DOHH2 (cell line): ENCODE measurements at regions not wholly inside any gene's neighbourhood (a gene's known extent, or its start where the extent isn't known, plus 50 kb on each side); places are given as distances from the start of the nearest gene placed in this dataset.
"Not testable (repeated sequence)": the region's sequence is repeated elsewhere in the genome, so short reads cannot be mapped to it uniquely, and the experiment has no call there.

Source experiments
- H3F3A ChIP-seq: fragments of 200-600 bp; sonication (generic), shearing (Covaris generic); 2 replicates; pipeline ENCODE4 v1.6.0; 2016; ENCODE audit warnings: antibody characterized with exemption, mild to moderate bottlenecking; ENCODE audit not compliant: control insufficient read depth, insufficient read depth
- H3K27ac ChIP-seq: fragments of 200-600 bp; sonication (generic); 2 replicates; pipeline ENCODE4 v1.5.1; 2014; ENCODE audit warnings: low read depth, mild to moderate bottlenecking, low read length, moderate library complexity
- H3K27me3 ChIP-seq: fragments of 200-600 bp; sonication (generic); 2 replicates; pipeline ENCODE4 v1.6.1; 2014; ENCODE audit warnings: mild to moderate bottlenecking, low read length, mixed read lengths; ENCODE audit not compliant: control insufficient read depth
- H3K36me3 ChIP-seq: fragments of 200-600 bp; sonication (generic); 2 replicates; pipeline ENCODE4 v1.6.1; 2014; ENCODE audit warnings: mild to moderate bottlenecking, low read length, moderate library complexity, mixed read lengths; ENCODE audit not compliant: control insufficient read depth
- H3K4me1 ChIP-seq: fragments of 200-600 bp; sonication (generic); 2 replicates; pipeline ENCODE4 v1.6.1; 2014; ENCODE audit warnings: mild to moderate bottlenecking, low read length, mixed read lengths; ENCODE audit not compliant: control insufficient read depth
- H3K4me2 ChIP-seq: fragments of 200-600 bp; sonication (generic); 2 replicates; pipeline ENCODE4 v1.6.0; 2014; ENCODE audit warnings: mild to moderate bottlenecking, low read length, moderate library complexity
- H3K4me3 ChIP-seq: fragments of 200-600 bp; sonication (generic); 2 replicates; pipeline ENCODE4 v1.5.1; 2014; ENCODE audit warnings: mild to moderate bottlenecking, low read length, mixed read lengths
- H3K79me2 ChIP-seq: fragments of 200-600 bp; sonication (generic); 2 replicates; pipeline ENCODE4 v1.6.1; 2014; ENCODE audit warnings: mild to moderate bottlenecking, low read length, mixed read lengths; ENCODE audit not compliant: control insufficient read depth
- H3K9me2 ChIP-seq: fragments of 200-600 bp; sonication (generic); replicated peaks from 2 replicates; pipeline ENCODE4 v1.6.1; 2014; ENCODE audit warnings: mild to moderate bottlenecking, low read length, mixed read lengths; ENCODE audit not compliant: control insufficient read depth
- H3K9me3 ChIP-seq: fragments of 200-600 bp; sonication (generic); 2 replicates; pipeline ENCODE4 v1.6.1; 2014; ENCODE audit warnings: antibody characterized with exemption, low read length, mixed read lengths; ENCODE audit not compliant: control insufficient read depth, insufficient read depth
- H4K20me1 ChIP-seq: fragments of 200-600 bp; sonication (generic); 2 replicates; pipeline ENCODE4 v1.6.0; 2014; ENCODE audit warnings: low read depth, mild to moderate bottlenecking, antibody characterized with exemption, low read length, moderate library complexity; ENCODE audit not compliant: control insufficient read depth, insufficient read depth

DNA sequence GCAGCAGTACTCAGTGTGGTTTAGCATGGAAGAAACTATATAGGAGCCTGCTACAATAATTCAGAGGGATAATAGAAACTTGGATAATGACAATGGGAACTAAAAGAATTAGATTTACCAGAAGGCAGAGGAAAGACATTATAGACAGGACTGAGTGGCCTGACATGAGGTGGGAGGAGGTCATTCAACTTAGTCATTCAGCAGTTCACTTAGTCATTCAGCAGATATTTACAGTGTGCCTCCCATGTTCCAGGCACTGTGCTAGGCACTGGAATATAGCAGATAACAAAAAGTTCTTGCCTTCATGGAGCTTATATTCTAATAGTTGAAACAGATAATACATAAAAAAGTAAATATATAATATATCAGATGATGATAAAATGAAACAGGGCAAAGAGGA lies 110.9 kb upstream of the IKBKE start:
- H3K27ac ChIP-seq, H3K9me2 ChIP-seq, H3K79me2 ChIP-seq, H3K4me3 ChIP-seq, H3K9me3 ChIP-seq, H3K4me2 ChIP-seq, H4K20me1 ChIP-seq, H3K4me1 ChIP-seq, H3K36me3 ChIP-seq, H3K27me3 ChIP-seq, H3F3A ChIP-seq: not testable (repeated sequence)

DNA sequence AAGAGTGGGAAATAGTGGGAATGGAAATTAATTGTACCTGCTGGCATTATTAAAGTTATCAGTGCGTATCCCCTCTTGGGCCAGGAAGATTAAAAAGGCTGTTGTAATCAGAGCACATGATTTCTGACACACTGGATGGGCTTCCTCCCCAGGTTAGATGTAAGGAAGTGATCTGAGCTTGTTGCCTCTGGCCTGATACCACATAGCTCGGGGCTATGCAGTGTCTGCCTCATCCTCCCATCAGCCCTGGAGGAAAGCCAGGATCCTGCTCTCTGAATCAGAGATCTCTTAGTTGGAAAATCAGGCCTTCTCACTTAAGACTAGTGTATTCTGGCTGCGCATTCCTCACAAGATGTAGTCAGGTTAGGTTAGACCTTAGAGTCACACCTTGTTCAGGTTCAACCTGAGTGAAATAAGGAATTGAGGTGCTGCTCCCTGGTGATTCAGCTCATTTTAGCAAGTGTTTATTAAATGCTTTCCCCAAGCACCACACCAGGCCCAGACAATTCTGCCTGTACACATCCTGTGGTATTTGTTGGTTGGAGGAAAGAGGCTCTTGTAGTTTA lies 108.2 kb upstream of the IKBKE start:
- not testable (repeated sequence) for H3K4me3 ChIP-seq, H3K9me2 ChIP-seq, H4K20me1 ChIP-seq, H3K27me3 ChIP-seq, H3K4me1 ChIP-seq, H3K79me2 ChIP-seq, H3K27ac ChIP-seq, H3K36me3 ChIP-seq, H3K9me3 ChIP-seq, H3K4me2 ChIP-seq, H3F3A ChIP-seq

DNA sequence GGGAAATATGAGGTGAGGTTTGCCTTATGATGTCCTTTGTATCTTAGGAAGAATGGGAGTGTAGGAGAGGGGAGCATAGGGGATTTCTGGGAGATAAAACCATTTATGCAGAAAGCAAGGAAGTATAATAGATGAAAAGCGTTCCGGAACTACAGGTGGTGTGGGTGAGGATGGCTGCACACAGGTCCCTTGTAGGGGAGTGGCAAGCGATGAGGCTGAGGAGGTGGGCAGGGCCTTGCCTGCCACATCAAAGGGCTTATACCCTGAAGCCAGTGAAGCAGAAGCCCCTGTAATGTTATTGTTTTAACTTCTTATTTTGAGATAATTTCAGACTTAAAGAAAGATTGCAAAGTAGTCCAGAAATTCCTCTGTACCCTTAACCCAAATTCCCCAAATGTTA lies 107.3 kb upstream of the IKBKE start:
- H3F3A ChIP-seq, H3K4me2 ChIP-seq, H4K20me1 ChIP-seq, H3K27me3 ChIP-seq, H3K4me1 ChIP-seq, H3K79me2 ChIP-seq, H3K9me2 ChIP-seq, H3K36me3 ChIP-seq, H3K27ac ChIP-seq, H3K4me3 ChIP-seq, H3K9me3 ChIP-seq: not testable (repeated sequence)

DNA sequence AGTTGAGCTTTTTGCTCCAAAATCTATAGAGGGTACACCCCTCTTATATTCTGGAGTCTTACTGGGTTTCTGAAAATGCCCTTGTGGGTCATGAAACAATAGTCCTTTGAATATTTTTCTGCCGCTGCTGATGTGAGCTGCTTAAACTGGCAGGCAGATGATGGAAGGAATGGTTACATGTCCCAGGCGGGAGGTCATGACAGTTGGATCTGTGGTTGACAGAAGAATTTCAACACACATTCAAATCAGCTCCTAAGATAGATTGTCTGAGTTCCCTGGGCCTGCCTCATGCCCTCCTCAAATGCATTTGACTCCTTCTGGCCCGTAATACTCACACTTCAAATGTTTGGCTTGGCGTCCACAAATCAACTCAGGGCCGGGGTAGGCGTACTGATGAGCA lies 105.0 kb upstream of the IKBKE start:
- H3F3A ChIP-seq, H4K20me1 ChIP-seq, H3K36me3 ChIP-seq, H3K9me2 ChIP-seq, H3K4me3 ChIP-seq, H3K4me1 ChIP-seq, H3K27ac ChIP-seq, H3K9me3 ChIP-seq, H3K27me3 ChIP-seq, H3K4me2 ChIP-seq, H3K79me2 ChIP-seq: not testable (repeated sequence)

DNA sequence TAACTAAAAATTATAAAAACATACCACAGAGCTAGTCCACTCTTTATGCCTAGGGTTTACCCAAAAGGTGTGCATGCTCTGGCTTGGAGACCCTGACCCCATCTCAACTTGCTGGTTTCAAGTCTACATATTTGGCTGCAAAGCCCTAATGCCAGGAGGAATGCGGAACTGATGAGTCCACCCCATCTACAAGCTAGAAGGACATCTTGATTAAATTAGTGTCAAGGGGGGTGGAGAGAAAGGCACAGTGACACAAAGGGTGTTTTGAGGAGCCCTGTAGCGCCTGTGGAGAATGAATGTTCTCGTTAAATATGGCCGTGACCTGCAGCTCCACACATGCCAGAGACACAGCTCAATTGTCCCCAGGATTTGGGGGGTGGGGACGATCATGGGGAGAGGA lies 104.1 kb upstream of the IKBKE start:
- not testable (repeated sequence) for H3K4me1 ChIP-seq, H3K9me3 ChIP-seq, H3K36me3 ChIP-seq, H3K27ac ChIP-seq, H3K4me2 ChIP-seq, H3K79me2 ChIP-seq, H3F3A ChIP-seq, H3K4me3 ChIP-seq, H3K9me2 ChIP-seq, H4K20me1 ChIP-seq, H3K27me3 ChIP-seq

DNA sequence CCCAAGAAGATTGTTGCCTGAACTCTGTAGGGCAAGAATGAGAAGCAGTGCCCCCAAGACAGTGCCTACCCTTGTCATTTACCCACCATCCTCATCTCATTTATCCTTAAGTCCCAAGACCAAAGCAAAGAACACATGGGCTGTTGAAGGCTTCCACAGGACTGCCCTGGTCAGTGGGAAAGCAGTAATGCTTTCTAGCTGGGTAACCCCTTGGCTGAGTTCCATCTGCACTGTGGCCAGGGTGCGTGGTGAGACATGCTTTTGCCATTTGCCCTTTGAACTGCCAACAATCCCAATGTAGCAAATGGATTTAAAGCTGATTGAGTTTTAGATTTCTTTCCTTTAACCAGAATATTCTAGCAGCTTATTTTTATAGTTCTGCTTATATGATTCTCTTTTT lies 103.5 kb upstream of the IKBKE start:
- not testable (repeated sequence) for H4K20me1 ChIP-seq, H3K36me3 ChIP-seq, H3K4me1 ChIP-seq, H3K4me3 ChIP-seq, H3K4me2 ChIP-seq, H3K27ac ChIP-seq, H3F3A ChIP-seq, H3K9me3 ChIP-seq, H3K27me3 ChIP-seq, H3K79me2 ChIP-seq, H3K9me2 ChIP-seq

DNA sequence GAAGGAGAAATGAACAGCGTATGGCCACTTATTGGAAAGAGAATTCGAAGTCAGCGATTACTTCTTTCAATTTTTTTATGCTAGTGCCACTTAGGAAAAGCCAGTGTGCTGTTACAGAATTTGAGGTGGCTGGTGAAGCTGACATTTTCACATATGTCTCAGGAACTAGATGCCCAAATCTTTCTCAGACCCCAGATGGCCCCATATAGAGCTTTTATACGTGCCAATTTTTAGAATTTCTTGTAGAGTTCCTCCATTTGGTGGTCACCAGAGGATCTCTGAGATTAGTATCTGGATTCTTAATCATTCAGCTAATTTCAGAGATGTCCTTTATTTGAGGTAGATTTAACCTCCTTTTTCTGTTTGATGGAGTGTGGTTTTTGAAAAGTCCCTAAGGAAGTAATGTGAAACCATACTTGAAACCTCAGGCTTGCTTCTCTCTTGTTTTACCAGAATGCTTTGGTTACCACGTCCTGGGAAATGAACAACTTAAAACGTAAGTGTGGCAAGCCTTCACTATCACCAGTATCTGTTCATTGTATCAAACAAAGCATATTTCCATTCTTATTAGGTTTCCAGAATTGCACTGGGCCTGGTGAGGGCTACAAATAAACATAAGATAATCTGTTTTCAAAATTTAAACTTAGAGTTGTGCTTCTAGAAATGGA lies 102.2 kb upstream of the IKBKE start:
- H3K36me3 ChIP-seq, H3K4me3 ChIP-seq, H3K4me1 ChIP-seq, H3F3A ChIP-seq, H3K27me3 ChIP-seq, H4K20me1 ChIP-seq, H3K9me2 ChIP-seq, H3K79me2 ChIP-seq, H3K27ac ChIP-seq, H3K4me2 ChIP-seq, H3K9me3 ChIP-seq: not testable (repeated sequence)

DNA sequence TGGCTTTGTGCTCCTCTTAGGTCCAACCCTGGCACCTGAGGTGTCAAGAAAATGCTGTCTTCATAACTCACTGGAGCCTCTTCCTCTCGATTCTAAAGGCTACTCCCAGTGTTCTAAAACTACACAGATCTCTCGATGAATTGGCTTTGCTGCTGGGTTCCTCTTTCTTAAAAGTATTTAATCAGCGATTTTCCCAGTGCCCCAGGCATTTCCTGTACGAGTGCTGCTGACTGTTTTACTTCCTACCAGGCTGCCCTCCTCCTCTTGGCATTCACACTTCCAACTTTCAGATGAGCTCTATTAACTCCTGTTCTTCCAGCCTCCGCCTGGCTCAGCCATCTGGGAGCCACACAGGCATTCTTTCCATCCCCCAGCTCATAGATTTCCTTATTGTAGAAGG lies 95.6 kb upstream of the IKBKE start:
- H3K4me1 ChIP-seq, H3K9me3 ChIP-seq, H3K36me3 ChIP-seq, H3K27me3 ChIP-seq, H3K4me3 ChIP-seq, H3K79me2 ChIP-seq, H3F3A ChIP-seq, H4K20me1 ChIP-seq, H3K27ac ChIP-seq, H3K4me2 ChIP-seq, H3K9me2 ChIP-seq: not testable (repeated sequence)
